ENCODE measurements at regions not wholly inside any gene's neighbourhood (a gene's known extent, or its start where the extent isn't known, plus 50 kb on each side); places are given as distances from the start of the nearest gene placed in this dataset.

DNA sequence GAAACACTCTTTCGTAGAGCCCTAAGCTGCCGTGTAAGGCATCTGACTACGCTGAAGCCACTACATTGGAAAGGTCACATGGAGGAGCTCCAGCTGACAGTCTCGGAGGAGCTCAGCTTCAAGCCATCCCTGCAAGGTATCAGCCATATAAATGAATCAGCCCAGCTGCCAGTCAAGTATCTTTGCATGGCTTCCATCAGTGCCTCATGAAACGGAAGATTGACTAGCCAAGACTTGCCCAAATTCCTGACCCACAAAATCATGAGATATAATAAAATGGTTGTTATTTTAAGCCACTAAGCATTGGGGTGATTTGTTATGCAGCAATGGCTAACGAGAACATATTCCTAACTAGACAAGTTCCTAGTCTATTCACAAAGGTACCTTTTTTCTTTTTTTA is 104.1 kb upstream of the SCOC start:
- no peak overlapping the region for H3K4me3 ChIP-seq (ENCODE audit: low read length)

DNA sequence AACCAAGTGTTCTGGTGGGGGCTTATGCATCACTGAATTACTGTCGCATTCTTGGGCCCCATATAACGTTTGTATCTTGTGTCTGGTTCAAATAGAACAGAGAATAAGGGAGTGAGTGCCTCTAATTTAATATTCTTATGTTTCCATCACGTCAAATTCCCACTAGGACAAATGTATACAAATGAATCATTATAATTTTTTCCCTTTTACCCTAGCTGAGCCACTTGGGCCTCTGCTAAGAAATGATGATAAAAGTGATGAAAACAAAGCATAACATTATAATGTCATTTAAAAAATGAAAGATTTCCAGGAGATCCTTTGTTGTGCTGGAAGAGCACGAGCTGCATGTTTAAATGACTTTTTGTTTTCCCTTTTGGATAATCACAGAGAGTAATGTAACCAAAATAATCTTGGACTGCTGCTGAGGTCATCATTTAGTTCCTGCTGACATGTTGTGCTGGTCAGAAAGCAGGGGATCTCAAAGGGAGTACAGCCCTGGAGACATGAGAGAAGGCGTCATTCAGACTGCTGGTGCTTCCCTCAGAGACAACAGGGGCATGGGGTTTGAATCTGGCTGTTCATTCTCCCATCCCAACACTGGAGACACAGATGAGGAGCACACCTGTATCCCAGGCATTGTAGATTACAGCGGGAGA is 105.1 kb upstream of the SCOC start:
- Histone ChIP-seq H3K4me3 (ENCODE audit: low read length) (no peak overlapping the region), H3K9ac (ENCODE audit: low read length) (no peak overlapping the region), H3K9me3 (ENCODE audit: control insufficient read depth, low read length) (no peaks in the 10 kb centered on the region), H3K36me3 (ENCODE audit: control insufficient read depth, insufficient read depth, low read length) (no peaks in the 10 kb centered on the region), H3K27me3 (ENCODE audit: control insufficient read depth, insufficient read depth, low read length) (no peaks in the 10 kb centered on the region), H3K4me1 (ENCODE audit: control insufficient read depth, insufficient read depth, low read length) (no peaks in the 10 kb centered on the region)

More for the DNA sequence above, 104.1 kb upstream of the SCOC start:
- Histone ChIP-seq H3K27me3 (ENCODE audit: control insufficient read depth, insufficient read depth, low read length) (no peaks in the 10 kb centered on the region), H3K9me3 (ENCODE audit: control insufficient read depth, low read length) (no peaks in the 10 kb centered on the region), H3K4me1 (ENCODE audit: control insufficient read depth, insufficient read depth, low read length) (no peaks in the 10 kb centered on the region), H3K9ac (ENCODE audit: low read length) (no peak overlapping the region), H3K36me3 (ENCODE audit: control insufficient read depth, insufficient read depth, low read length) (no peaks in the 10 kb centered on the region)

DNA sequence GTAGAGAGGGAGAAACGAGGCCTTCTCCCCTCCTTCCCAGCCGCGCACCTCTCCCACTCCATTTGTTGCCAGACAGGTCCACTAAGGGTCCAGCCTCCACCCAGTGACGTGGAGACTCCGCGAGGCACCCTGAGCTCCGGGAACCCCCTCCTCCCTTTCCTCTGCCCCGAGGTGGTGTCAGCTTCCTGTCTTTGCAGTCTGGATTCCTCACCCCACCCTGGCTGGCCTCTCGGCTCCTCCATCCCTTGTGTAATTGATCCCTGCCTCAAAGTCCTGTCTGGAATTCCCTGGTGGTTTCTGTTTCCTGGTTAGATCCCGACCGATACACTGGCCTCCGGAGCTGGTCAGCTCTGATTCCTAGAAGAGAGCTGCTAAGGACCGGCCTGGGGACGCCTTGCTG is 105.9 kb upstream of the SCOC start:
- H3K4me1 ChIP-seq (ENCODE audit: control insufficient read depth, insufficient read depth, low read length): no peaks in the 10 kb centered on the region
- H3K27me3 ChIP-seq (ENCODE audit: control insufficient read depth, insufficient read depth, low read length): no peaks in the 10 kb centered on the region
- H3K4me3 ChIP-seq (ENCODE audit: low read length): no peak overlapping the region

DNA sequence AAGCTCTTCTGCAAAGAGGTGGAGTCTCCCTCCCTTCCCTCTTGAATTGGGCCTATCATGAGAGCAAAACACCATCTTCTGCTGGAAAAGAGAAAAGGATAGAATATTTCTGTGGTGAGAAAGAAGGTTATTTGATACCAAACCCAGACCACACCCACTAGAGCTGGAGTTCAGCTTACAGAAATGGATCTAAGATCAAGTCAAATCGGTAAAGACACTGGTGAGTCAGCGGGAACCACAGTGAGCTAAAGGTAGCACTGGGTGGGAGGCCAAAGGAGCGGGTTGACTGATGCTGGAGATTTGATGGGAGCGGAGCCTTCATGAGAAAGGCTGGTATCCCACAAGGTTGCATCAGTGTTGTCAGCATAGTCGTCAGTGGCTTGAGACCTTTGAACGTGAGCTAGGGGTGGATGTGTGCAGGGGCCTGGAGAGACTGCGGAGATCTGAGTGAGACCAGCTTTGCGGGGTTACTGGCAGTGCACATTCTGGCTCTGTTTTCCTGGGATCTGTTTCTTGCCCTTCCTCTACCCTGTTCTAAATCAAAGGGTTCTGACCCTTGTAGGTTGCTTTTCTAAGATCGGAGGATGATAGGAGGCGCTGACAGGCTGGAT is 106.4 kb upstream of the SCOC start:
- Histone ChIP-seq H3K4me1 (ENCODE audit: control insufficient read depth, insufficient read depth, low read length) (no peaks in the 10 kb centered on the region), H3K9me3 (ENCODE audit: control insufficient read depth, low read length) (no peaks in the 10 kb centered on the region), H3K27me3 (ENCODE audit: control insufficient read depth, insufficient read depth, low read length) (no peaks in the 10 kb centered on the region)

More for the DNA sequence above, 105.9 kb upstream of the SCOC start:
- Histone ChIP-seq H3K9me3 (ENCODE audit: control insufficient read depth, low read length) (no peaks in the 10 kb centered on the region), H3K36me3 (ENCODE audit: control insufficient read depth, insufficient read depth, low read length) (no peaks in the 10 kb centered on the region), H3K9ac (ENCODE audit: low read length) (no peak overlapping the region)

DNA sequence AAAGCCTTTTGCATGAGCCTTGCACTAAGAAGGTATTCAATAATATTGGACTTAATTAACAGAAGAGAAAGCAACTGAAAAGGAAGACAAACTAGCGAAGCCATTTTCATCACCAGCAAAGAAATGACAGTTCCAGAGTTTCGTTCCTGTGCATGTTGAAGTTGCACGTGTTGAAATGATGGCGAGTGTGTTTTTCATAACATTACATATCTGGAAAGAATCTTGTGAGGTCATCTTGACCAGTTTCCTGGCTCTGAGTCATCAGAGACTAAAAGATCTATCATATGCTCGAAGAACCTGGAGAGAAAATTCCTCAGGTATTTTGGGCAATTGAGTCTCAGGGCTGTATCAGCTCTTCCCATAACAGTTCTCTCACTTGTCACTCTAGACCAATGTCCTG is 106.2 kb upstream of the MAML3 start:
- no peaks in the 10 kb centered on the region for H3K27me3 ChIP-seq (ENCODE audit: control insufficient read depth, insufficient read depth, low read length)
- H3K9me3 ChIP-seq (ENCODE audit: control insufficient read depth, low read length): no peaks in the 10 kb centered on the region
- H3K4me1 ChIP-seq (ENCODE audit: control insufficient read depth, insufficient read depth, low read length): no peaks in the 10 kb centered on the region
- no peak overlapping the region for H3K9ac ChIP-seq (ENCODE audit: low read length)
- H3K36me3 ChIP-seq (ENCODE audit: control insufficient read depth, insufficient read depth, low read length): no peaks in the 10 kb centered on the region
- no peak overlapping the region for H3K4me3 ChIP-seq (ENCODE audit: low read length)

More for the DNA sequence above, 106.4 kb upstream of the SCOC start:
- Histone ChIP-seq H3K4me3 (ENCODE audit: low read length) (no peak overlapping the region), H3K36me3 (ENCODE audit: control insufficient read depth, insufficient read depth, low read length) (no peaks in the 10 kb centered on the region), H3K9ac (ENCODE audit: low read length) (no peak overlapping the region)

DNA sequence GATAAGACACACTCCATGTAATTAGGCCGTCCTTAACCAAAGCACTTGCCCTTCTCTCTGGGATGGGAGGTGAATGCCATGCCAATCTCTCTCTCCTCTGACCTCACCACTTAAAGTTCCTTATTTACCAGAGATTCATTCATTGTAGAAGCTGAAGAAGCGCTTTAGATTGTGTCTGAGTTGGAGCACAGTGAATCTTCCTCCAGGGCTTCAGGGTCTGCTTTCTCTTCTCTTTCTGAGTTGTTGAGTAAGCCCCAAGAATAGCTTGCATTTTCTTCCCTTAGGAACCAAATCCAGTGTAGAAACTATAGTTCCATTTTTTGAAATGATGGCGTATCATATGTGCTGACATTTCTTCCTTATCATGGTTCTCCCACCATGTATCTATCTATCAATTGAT is 104.5 kb upstream of the MAML3 start:
- no peak overlapping the region for H3K4me3 ChIP-seq (ENCODE audit: low read length)
- no peak overlapping the region for H3K9ac ChIP-seq (ENCODE audit: low read length)
- H3K36me3 ChIP-seq (ENCODE audit: control insufficient read depth, insufficient read depth, low read length): no peaks in the 10 kb centered on the region
- H3K9me3 ChIP-seq (ENCODE audit: control insufficient read depth, low read length): no peaks in the 10 kb centered on the region
- peaks cover 6% of the 10 kb centered on the region for H3K4me1 ChIP-seq (ENCODE audit: control insufficient read depth, insufficient read depth, low read length)
- no peaks in the 10 kb centered on the region for H3K27me3 ChIP-seq (ENCODE audit: control insufficient read depth, insufficient read depth, low read length)

DNA sequence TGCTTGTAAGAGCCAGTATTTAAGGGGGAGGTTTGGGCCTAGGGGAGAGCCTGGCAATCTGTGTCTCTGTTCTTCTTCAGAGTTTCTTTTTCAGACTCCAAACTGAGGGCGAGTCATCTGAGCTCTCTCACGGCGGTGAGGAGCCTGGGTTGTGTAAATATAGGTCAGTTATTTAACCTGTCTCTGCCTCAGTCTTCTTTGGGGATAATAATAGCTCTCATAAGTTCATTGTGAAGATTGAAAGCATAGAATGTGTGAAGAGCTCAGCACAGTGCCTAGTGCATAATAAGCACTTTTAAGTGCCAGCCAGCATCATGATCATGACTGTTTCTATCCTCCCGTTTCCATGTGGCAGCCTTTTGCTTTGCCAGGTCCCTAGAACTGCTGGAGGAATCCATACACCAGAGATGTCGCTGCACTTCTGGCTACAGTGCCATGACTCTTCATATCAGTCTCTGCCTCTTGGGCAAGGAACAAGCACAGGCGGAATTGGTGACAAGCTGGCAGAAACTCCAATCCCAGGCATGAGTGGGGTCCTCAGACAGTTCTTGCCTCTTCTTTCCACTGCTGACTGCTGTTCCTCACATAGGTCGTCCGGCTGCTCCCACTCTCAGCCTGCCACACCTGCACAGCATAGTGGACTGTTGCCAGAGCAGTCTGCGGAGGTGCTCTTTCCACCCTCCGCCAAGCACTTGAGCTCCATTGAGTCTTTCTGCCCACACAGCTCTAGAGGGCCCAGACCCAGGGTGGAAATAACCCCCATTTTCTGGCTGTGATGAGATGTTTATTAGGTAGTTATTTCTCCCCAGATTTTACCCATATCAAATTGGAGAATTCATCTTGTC is 103.7 kb upstream of the MAML3 start:
- H3K9me3 ChIP-seq (ENCODE audit: control insufficient read depth, low read length): no peaks in the 10 kb centered on the region
- H3K4me1 ChIP-seq (ENCODE audit: control insufficient read depth, insufficient read depth, low read length): peaks cover 8% of the 10 kb centered on the region
- no peak overlapping the region for H3K4me3 ChIP-seq (ENCODE audit: low read length)
- H3K9ac ChIP-seq (ENCODE audit: low read length): no peak overlapping the region
- H3K27me3 ChIP-seq (ENCODE audit: control insufficient read depth, insufficient read depth, low read length): no peaks in the 10 kb centered on the region
- no peaks in the 10 kb centered on the region for H3K36me3 ChIP-seq (ENCODE audit: control insufficient read depth, insufficient read depth, low read length)

DNA sequence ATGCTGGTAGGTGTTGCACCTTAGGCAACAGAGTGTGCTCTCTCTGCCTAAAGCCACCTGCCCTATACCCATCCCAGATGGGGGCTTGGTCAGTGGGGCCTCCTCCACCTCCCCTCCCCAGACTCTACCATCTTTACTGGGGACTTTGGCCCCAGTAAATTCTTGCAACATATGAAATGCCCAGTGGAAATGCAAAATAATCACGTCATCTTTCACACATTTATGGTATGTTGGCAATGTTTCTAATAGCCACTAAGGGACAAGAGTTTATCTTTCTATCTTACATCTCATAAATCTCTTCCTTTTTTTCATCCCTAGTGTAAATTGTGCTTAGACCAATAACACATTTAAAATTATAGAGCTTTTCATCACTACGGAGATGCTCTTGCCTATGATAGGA is 103.0 kb upstream of the MAML3 start:
- no peak overlapping the region for H3K9ac ChIP-seq (ENCODE audit: low read length)
- H3K36me3 ChIP-seq (ENCODE audit: control insufficient read depth, insufficient read depth, low read length): no peaks in the 10 kb centered on the region
- no peaks in the 10 kb centered on the region for H3K27me3 ChIP-seq (ENCODE audit: control insufficient read depth, insufficient read depth, low read length)
- H3K4me3 ChIP-seq (ENCODE audit: low read length): no peak overlapping the region
- no peaks in the 10 kb centered on the region for H3K9me3 ChIP-seq (ENCODE audit: control insufficient read depth, low read length)
- H3K4me1 ChIP-seq (ENCODE audit: control insufficient read depth, insufficient read depth, low read length): peaks cover 13% of the 10 kb centered on the region

DNA sequence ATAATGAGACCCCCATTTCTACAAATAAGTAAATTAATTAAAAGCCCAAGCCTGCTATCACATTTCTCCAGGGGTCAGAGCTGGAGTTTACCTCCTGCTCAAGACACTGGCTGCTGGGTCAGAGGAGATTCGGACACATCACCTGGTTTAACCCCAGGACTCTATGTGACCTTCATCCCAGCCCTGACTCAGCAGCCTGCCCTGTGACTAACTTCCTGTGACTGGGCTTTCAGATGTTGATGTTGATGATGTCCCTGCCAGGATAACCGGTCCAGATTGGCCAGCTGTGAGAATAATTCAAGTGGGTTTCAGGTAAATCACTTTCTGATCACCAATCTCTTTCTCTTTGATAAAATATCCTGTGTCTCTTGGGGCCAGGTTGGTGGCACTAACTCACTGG is 102.4 kb upstream of the MAML3 start:
- H3K36me3 ChIP-seq (ENCODE audit: control insufficient read depth, insufficient read depth, low read length): no peaks in the 10 kb centered on the region
- H3K4me3 ChIP-seq (ENCODE audit: low read length): no peak overlapping the region
- H3K27me3 ChIP-seq (ENCODE audit: control insufficient read depth, insufficient read depth, low read length): no peaks in the 10 kb centered on the region
- peaks cover 15% of the 10 kb centered on the region for H3K4me1 ChIP-seq (ENCODE audit: control insufficient read depth, insufficient read depth, low read length)
- H3K9me3 ChIP-seq (ENCODE audit: control insufficient read depth, low read length): no peaks in the 10 kb centered on the region
- H3K9ac ChIP-seq (ENCODE audit: low read length): no peak overlapping the region

DNA sequence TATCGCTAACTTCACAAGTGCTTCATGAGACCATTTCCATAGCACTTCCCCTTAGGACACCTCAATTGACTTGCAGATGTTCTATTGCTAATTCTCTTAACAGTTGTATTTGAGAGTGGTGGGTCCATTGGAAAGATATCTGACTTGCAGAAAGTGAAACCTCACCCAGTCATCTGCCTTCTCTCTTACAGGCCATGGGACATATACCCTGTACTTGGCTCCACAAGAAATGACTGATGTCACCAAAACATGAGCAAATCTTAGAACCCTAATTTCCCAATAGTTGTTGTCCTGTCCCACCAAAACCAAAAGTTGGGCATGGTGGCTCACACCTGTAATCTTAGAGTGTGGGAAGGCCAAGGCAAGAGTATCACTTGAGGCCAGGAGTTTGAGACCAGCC is 101.9 kb upstream of the MAML3 start:
- Histone ChIP-seq H3K9ac (ENCODE audit: low read length) (no peak overlapping the region), H3K9me3 (ENCODE audit: control insufficient read depth, low read length) (no peaks in the 10 kb centered on the region), H3K4me3 (ENCODE audit: low read length) (no peak overlapping the region), H3K36me3 (ENCODE audit: control insufficient read depth, insufficient read depth, low read length) (no peaks in the 10 kb centered on the region), H3K27me3 (ENCODE audit: control insufficient read depth, insufficient read depth, low read length) (no peaks in the 10 kb centered on the region), H3K4me1 (ENCODE audit: control insufficient read depth, insufficient read depth, low read length) (peaks cover 15% of the 10 kb centered on the region)

DNA sequence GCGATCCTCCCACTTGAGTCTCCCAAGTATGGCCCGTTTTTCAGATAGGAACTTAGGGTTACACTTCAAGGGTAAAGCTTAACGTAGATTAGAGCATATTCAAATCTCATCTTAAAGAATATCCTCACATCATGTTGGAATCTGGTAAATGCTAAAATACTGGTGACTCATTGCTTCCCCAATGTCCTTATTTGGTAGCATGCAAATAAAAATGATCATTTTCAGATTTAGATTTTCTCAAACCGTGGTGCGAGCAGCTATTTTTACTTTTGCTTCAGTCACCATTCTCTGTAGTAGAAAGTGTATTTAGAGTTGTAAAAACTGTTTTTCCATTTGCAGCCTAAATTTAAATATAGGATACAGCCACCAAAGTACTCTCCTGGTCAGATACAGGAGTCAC is 101.5 kb upstream of the MAML3 start:
- H3K9me3 ChIP-seq (ENCODE audit: control insufficient read depth, low read length): no peaks in the 10 kb centered on the region
- H3K36me3 ChIP-seq (ENCODE audit: control insufficient read depth, insufficient read depth, low read length): no peaks in the 10 kb centered on the region
- no peaks in the 10 kb centered on the region for H3K27me3 ChIP-seq (ENCODE audit: control insufficient read depth, insufficient read depth, low read length)
- peaks cover 15% of the 10 kb centered on the region for H3K4me1 ChIP-seq (ENCODE audit: control insufficient read depth, insufficient read depth, low read length)
- no peak overlapping the region for H3K4me3 ChIP-seq (ENCODE audit: low read length)
- H3K9ac ChIP-seq (ENCODE audit: low read length): no peak overlapping the region

DNA sequence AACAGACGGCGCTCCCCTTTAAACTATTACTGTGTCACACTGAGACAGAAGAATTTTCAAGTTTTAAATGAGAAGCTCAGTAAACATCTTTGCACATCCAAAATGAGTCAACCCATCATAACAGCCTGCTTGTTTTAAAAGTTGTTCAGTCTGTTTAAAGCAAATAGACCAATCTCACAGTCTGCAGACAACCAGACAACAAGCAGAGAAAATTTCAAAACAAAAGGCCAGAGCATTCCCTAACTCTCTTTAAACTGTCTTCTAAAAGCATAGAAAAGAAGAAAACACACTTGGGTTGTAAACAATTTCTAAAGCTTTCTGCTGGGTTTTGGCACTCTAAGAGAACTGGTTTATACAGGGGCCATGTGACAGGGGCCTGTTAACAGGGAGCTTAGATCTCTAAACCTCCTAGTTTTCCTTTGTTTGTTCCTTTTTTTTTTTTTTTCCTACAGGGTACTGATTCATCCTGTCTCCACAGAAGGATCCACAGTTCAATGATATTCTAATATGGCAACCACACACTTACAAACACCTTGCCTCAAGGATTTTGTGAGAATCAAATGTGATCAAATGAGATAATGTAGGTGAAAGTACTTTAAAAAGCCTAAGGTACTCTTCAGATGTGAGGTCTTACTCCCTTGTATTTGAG is 100.8 kb upstream of the MAML3 start:
- H3K36me3 ChIP-seq (ENCODE audit: control insufficient read depth, insufficient read depth, low read length): no peaks in the 10 kb centered on the region
- H3K4me1 ChIP-seq (ENCODE audit: control insufficient read depth, insufficient read depth, low read length): peaks cover 15% of the 10 kb centered on the region
- no peak overlapping the region for H3K4me3 ChIP-seq (ENCODE audit: low read length)
- H3K27me3 ChIP-seq (ENCODE audit: control insufficient read depth, insufficient read depth, low read length): no peaks in the 10 kb centered on the region
- no peak overlapping the region for H3K9ac ChIP-seq (ENCODE audit: low read length)
- H3K9me3 ChIP-seq (ENCODE audit: control insufficient read depth, low read length): no peaks in the 10 kb centered on the region
